ENCODE measurements at regions not wholly inside any gene's neighbourhood (a gene's known extent, or its start where the extent isn't known, plus 50 kb on each side); places are given as distances from the start of the nearest gene placed in this dataset.

GRCh38 chr9:7967093-7967827 lies 167.7 kb upstream of the DMAC1 start:
- DNase-seq (ENCODE audit: low read depth), result no peak
- H3K4me3 ChIP-seq (ENCODE audit: low read length), result no peak overlapping the region
- TF ChIP-seq CTCF (conservative IDR thresholded peaks at IDR 0.05; ENCODE audit: low read depth, low read length), result no peak

DNA sequence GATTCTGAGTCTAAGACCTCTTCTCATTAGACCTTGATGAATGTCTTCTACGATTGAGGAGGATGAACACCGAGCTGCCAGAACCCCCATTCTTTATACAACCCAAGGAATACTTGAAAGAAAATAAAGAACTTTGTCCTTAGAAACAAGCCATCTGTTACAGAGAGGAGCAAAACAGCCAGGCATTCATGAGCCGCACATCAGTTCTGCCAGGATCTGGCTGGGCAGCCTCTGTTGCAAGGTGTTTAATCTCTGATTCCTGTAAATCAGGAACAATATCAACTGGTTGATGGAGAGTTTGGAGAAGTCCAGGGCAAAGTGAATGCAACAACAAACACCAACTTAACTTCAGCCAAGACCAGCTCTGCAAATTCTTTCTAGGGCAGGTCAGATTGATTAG lies 165.5 kb upstream of the DMAC1 start:
- no peak for TF ChIP-seq CTCF (conservative IDR thresholded peaks at IDR 0.05; ENCODE audit: low read depth, low read length)
- no peak for DNase-seq (ENCODE audit: low read depth)
- no peak overlapping the region for H3K4me3 ChIP-seq (ENCODE audit: low read length)

- no peak for DNase-seq (ENCODE audit: low read depth)
- no peak overlapping the region for H3K4me3 ChIP-seq (ENCODE audit: low read length)
- no peak for TF ChIP-seq CTCF (conservative IDR thresholded peaks at IDR 0.05; ENCODE audit: low read depth, low read length)
These were observed 163.4 kb upstream of the DMAC1 start for GRCh38 chr9:7963026-7963425.

- no peak for TF ChIP-seq CTCF (conservative IDR thresholded peaks at IDR 0.05; ENCODE audit: low read depth, low read length)
- H3K4me3 ChIP-seq (ENCODE audit: low read length), result no peak overlapping the region
- no peak for DNase-seq (ENCODE audit: low read depth)
These were observed 161.5 kb upstream of the DMAC1 start for GRCh38 chr9:7961076-7961475.

- H3K4me3 ChIP-seq (ENCODE audit: low read length), result no peak overlapping the region
- DNase-seq (ENCODE audit: low read depth), result no peak
- TF ChIP-seq CTCF (conservative IDR thresholded peaks at IDR 0.05; ENCODE audit: low read depth, low read length), result no peak
These were observed 160.9 kb upstream of the DMAC1 start for GRCh38 chr9:7960320-7961050.

- DNase-seq (ENCODE audit: low read depth), result no peak
- no peak for TF ChIP-seq CTCF (conservative IDR thresholded peaks at IDR 0.05; ENCODE audit: low read depth, low read length)
- no peak overlapping the region for H3K4me3 ChIP-seq (ENCODE audit: low read length)
These were observed 158.2 kb upstream of the DMAC1 start for GRCh38 chr9:7957803-7958202.

DNA sequence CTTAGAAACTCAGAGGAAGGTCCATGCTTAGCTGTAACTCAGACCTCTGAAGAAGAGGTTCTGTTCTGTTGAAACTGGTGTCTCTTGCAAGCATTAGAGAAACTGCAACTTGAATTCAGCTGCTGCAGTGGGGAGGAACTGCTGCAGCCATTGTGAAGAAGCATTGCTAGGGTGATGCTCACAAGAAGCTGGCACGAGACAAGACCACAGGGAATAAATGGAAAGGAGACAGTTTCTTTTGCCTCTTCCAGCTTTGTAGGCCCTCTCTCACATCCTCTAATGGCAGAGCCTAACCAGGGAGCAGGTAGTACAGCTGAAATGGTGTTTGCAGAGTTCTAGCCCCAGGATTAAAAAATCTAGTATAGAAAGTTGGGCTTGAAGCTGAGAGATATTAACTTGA lies 148.0 kb upstream of the DMAC1 start:
- no peak for TF ChIP-seq CTCF (conservative IDR thresholded peaks at IDR 0.05; ENCODE audit: low read depth, low read length)
- DNase-seq (ENCODE audit: low read depth), result no peak
- no peak overlapping the region for H3K4me3 ChIP-seq (ENCODE audit: low read length)

All from retinal pigment epithelial cell (primary cell).